ENCODE measurements at regions not wholly inside any gene's neighbourhood (a gene's known extent, or its start where the extent isn't known, plus 50 kb on each side); places are given as distances from the start of the nearest gene placed in this dataset.

- TF ChIP-seq CTCF (IDR thresholded peaks at IDR 0.05) = no peak
- TF ChIP-seq RAD21 (conservative IDR thresholded peaks at IDR 0.05 in 1 of 2, IDR thresholded peaks at IDR 0.05 in 1 of 2) = no peak
- TF ChIP-seq CBX2 (IDR thresholded peaks at IDR 0.05; ENCODE audit: borderline replicate concordance, low read depth) = no peak
These were observed 115.0 kb upstream of the ADAMTS18 start for GRCh38 chr16:77549876-77550275.
